Type B pancreatic cell (in vitro differentiated cells): ENCODE measurements at regions not wholly inside any gene's neighbourhood (a gene's known extent, or its start where the extent isn't known, plus 50 kb on each side); places are given as distances from the start of the nearest gene placed in this dataset.
"Not testable (repeated sequence)": the region's sequence is repeated elsewhere in the genome, so short reads cannot be mapped to it uniquely, and the experiment has no call there.

Source experiments
- DNase-seq: peaks from one replicate; pipeline ENCODE4 v3.0.0; 2021; ENCODE audit warnings: mixed read lengths; ENCODE audit not compliant: unreplicated experiment; ENCODE audit errors: extremely low spot score
- H3K27ac Mint-ChIP-seq: 2 replicates; pipeline ENCODE4 v1.8.0; 2021; ENCODE audit warnings: mild to moderate bottlenecking, mixed read lengths
- H3K27me3 Mint-ChIP-seq: 2 replicates; pipeline ENCODE4 v1.8.0; 2021; ENCODE audit warnings: mixed read lengths
- H3K36me3 Mint-ChIP-seq: 2 replicates; pipeline ENCODE4 v1.8.0; 2021; ENCODE audit warnings: mixed read lengths
- H3K4me1 Mint-ChIP-seq: one replicate; pipeline ENCODE4 v1.8.0; 2021; ENCODE audit warnings: mixed read lengths; ENCODE audit not compliant: unreplicated experiment
- H3K4me3 Mint-ChIP-seq: 2 replicates; pipeline ENCODE4 v1.8.0; 2021; ENCODE audit warnings: mild to moderate bottlenecking, mixed read lengths
- H3K9me3 Mint-ChIP-seq: 2 replicates; pipeline ENCODE4 v1.8.0; 2021; ENCODE audit warnings: mixed read lengths
- TF ChIP-seq, protein P1 (sequence below): fragments of 200-600 bp; sonication (generic); conservative IDR thresholded peaks from 2 replicates; pipeline ENCODE4 v1.5.0; 2021; ENCODE audit warnings: antibody characterized with exemption, mild to moderate bottlenecking

GRCh38 chr2:14501061-14501460, 131.5 kb upstream of the LRATD1 start:
- Mint-ChIP-seq H3K4me3 (no peak overlapping the region), H3K4me1 (no peaks in the 10 kb centered on the region), H3K27ac (no peak overlapping the region), H3K9me3 (no peaks in the 10 kb centered on the region), H3K27me3 (no peaks in the 10 kb centered on the region), H3K36me3 (no peaks in the 10 kb centered on the region)
- DNase-seq: no peak
- TF ChIP-seq, protein P1, sequence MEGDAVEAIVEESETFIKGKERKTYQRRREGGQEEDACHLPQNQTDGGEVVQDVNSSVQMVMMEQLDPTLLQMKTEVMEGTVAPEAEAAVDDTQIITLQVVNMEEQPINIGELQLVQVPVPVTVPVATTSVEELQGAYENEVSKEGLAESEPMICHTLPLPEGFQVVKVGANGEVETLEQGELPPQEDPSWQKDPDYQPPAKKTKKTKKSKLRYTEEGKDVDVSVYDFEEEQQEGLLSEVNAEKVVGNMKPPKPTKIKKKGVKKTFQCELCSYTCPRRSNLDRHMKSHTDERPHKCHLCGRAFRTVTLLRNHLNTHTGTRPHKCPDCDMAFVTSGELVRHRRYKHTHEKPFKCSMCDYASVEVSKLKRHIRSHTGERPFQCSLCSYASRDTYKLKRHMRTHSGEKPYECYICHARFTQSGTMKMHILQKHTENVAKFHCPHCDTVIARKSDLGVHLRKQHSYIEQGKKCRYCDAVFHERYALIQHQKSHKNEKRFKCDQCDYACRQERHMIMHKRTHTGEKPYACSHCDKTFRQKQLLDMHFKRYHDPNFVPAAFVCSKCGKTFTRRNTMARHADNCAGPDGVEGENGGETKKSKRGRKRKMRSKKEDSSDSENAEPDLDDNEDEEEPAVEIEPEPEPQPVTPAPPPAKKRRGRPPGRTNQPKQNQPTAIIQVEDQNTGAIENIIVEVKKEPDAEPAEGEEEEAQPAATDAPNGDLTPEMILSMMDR: no peak

DNA sequence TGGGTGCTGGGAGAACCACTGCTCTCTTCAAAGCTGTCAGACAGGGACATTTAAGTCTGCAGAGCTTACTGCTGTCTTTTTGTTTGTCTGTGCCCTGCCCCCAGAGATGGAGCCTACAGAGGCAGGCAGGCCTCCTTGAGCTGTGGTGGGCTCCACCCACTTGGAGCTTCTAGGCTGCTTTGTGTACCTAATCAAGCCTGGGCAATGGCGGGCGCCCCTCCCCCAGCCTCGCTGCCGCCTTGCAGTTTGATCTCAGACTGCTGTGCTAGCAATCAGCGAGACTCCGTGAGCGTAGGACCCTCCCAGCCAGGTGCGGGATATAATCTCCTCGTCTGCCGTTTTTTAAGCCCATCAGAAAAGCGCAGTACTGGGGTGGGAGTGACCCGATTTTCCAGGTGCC, 125.6 kb upstream of the LRATD1 start:
- DNase-seq, H3K36me3 Mint-ChIP-seq, H3K27me3 Mint-ChIP-seq, H3K4me1 Mint-ChIP-seq, H3K27ac Mint-ChIP-seq, H3K4me3 Mint-ChIP-seq, H3K9me3 Mint-ChIP-seq: not testable (repeated sequence)

- no peaks in the 10 kb centered on the region for H3K27me3 Mint-ChIP-seq
- no peaks in the 10 kb centered on the region for H3K4me1 Mint-ChIP-seq
- DNase-seq: no peak
- TF ChIP-seq, protein P1: no peak
- H3K9me3 Mint-ChIP-seq: no peaks in the 10 kb centered on the region
- H3K4me3 Mint-ChIP-seq: no peak overlapping the region
- H3K36me3 Mint-ChIP-seq: no peaks in the 10 kb centered on the region
- H3K27ac Mint-ChIP-seq: no peak overlapping the region
Observed at GRCh38 chr2:14511541-14511940, 121.0 kb upstream of the LRATD1 start.

GRCh38 chr2:14513903-14514302, 118.6 kb upstream of the LRATD1 start:
- Mint-ChIP-seq H3K9me3 (no peaks in the 10 kb centered on the region), H3K36me3 (no peaks in the 10 kb centered on the region), H3K4me1 (no peaks in the 10 kb centered on the region), H3K27me3 (no peaks in the 10 kb centered on the region), H3K27ac (no peak overlapping the region), H3K4me3 (no peak overlapping the region)
- TF ChIP-seq, protein P1: no peak
- DNase-seq: no peak

- TF ChIP-seq, protein P1: no peak
- Mint-ChIP-seq H3K36me3 (no peaks in the 10 kb centered on the region), H3K4me3 (no peak overlapping the region), H3K4me1 (no peaks in the 10 kb centered on the region), H3K27me3 (no peaks in the 10 kb centered on the region), H3K27ac (no peak overlapping the region), H3K9me3 (no peaks in the 10 kb centered on the region)
- DNase-seq: no peak
Observed at GRCh38 chr2:14516844-14517243, 115.7 kb upstream of the LRATD1 start.

GRCh38 chr2:14517731-14518130, 114.8 kb upstream of the LRATD1 start:
- TF ChIP-seq, protein P1: no peak
- no peaks in the 10 kb centered on the region for H3K36me3 Mint-ChIP-seq
- H3K27ac Mint-ChIP-seq: no peak overlapping the region
- no peaks in the 10 kb centered on the region for H3K9me3 Mint-ChIP-seq
- no peak for DNase-seq
- no peaks in the 10 kb centered on the region for H3K4me1 Mint-ChIP-seq
- no peaks in the 10 kb centered on the region for H3K27me3 Mint-ChIP-seq
- H3K4me3 Mint-ChIP-seq: no peak overlapping the region
